Activated T-cell treated with anti-CD3 and anti-CD28 coated beads, Interleukin-2, amount 50 U/mL, for 72 hours (primary cell): ENCODE measurements at regions not wholly inside any gene's neighbourhood (a gene's known extent, or its start where the extent isn't known, plus 50 kb on each side); places are given as distances from the start of the nearest gene placed in this dataset.
"Not testable (repeated sequence)": the region's sequence is repeated elsewhere in the genome, so short reads cannot be mapped to it uniquely, and the experiment has no call there.

Source experiments
- ATAC-seq, 2 donors: fragments of 150-1000 bp; cut with Tn5 transposase; replicated peaks in 1 of 2; 2 replicates each; pipeline ENCODE4 v1.10.0; 2021; ENCODE audit warnings: moderate library complexity in 2 of 2, mild to moderate bottlenecking in 1 of 2
- DNase-seq, 2 donors: peaks; one replicate each; pipeline ENCODE4 v3.0.0; 2021 to 2022; ENCODE audit warnings: mixed read lengths in 1 of 2
- H3K27ac Mint-ChIP-seq: one replicate; pipeline ENCODE4 v1.8.0; 2022; ENCODE audit warnings: mild to moderate bottlenecking, moderate library complexity, mixed read lengths
- H3K27me3 Mint-ChIP-seq: one replicate; pipeline ENCODE4 v1.8.0; 2022; ENCODE audit warnings: low read depth, mixed read lengths
- H3K36me3 Mint-ChIP-seq, 2 donors: one replicate each; pipeline ENCODE4 v1.8.0; 2022; ENCODE audit warnings: mixed read lengths in 2 of 2, mild to moderate bottlenecking in 1 of 2; ENCODE audit not compliant: insufficient read depth in 2 of 2
- H3K4me1 Mint-ChIP-seq: one replicate; pipeline ENCODE4 v1.8.0; 2022; ENCODE audit warnings: low read depth, mixed read lengths
- H3K4me3 Mint-ChIP-seq, 2 donors: one replicate each; pipeline ENCODE4 v1.8.0; 2022; ENCODE audit warnings: mild to moderate bottlenecking in 2 of 2, mixed read lengths in 2 of 2, moderate library complexity in 2 of 2
- H3K9me3 Mint-ChIP-seq, 2 donors: one replicate each; pipeline ENCODE4 v1.8.0; 2022; ENCODE audit warnings: mixed read lengths in 2 of 2

DNA sequence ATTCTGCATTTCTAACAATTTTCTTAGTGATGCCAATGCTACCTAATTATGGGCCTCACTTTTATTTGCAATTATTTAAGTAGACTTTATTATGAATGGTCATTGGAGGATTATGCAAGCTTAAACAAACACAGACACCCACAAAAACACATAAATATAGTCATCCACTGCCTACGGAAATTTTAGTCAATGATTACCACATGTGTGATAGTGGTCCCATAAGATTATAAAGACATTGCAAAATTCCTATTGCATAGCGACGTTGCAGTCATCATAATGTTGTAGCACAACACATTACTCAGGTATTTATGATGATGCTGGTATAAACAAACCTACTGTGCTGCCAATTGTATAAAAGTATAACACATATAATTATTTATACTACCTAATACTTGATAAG, 247.8 kb upstream of the ALCAM start:
- ATAC-seq (no peak), DNase-seq (no peak)
- Mint-ChIP-seq H3K9me3 (peaks cover 0 to 1% of the 10 kb centered on the region in 2 donors), H3K27ac (no peak overlapping the region), H3K4me1 (no peaks in the 10 kb centered on the region), H3K4me3 (no peak overlapping the region), H3K36me3 (no peaks in the 10 kb centered on the region), H3K27me3 (no peaks in the 10 kb centered on the region)

DNA sequence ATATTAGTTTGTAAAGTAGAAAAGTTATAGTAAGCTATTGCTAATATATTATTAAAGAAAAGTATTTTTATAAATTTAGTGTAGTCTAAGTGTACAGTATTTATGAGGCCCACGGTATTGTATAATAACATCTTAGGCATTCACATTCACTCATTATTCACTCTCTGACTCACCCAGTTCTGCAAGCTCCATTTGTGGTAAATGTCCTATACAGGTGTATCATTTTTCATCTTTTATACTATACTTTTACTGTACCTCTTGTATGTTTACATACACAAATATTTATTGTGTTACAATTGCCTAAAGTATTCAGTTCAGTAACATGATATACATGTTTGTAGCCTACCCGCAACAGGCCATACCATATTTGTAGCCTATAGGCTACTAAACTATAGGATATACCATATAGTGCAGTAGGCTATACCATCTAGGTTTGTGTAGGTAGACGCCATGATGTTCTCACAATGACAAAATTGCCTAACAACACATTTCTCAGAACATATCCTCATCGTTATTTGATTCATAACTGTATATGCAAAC, 246.8 kb upstream of the ALCAM start:
- no peak overlapping the region for H3K4me3 Mint-ChIP-seq
- H3K36me3 Mint-ChIP-seq: no peaks in the 10 kb centered on the region
- H3K27me3 Mint-ChIP-seq: no peaks in the 10 kb centered on the region
- DNase-seq (no peak), ATAC-seq (no peak)
- no peaks in the 10 kb centered on the region for H3K4me1 Mint-ChIP-seq
- H3K27ac Mint-ChIP-seq: no peak overlapping the region
- H3K9me3 Mint-ChIP-seq: peaks cover 0 to 1% of the 10 kb centered on the region in 2 donors

DNA sequence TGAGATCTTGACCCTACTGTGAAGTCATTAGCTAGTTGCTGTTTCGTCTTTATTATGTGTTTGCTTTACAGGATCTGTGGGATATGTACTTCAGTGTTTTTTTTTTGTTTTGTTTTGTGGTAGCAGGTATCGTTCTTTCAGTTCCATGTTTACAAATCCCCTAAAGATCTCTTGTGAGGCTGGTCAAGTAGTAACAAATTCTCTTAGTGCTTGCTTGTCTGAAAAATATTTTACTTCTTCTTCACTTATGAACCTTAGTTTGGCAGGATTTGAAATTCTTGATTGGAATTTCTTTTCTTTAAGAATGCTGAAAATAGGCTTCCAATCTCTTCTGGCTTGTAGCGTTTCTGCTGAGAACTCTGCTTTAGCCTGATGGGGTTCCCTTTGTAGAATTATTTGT, 235.8 kb upstream of the ALCAM start:
- peaks cover 5 to 6% of the 10 kb centered on the region in 2 donors for H3K9me3 Mint-ChIP-seq
- H3K36me3 Mint-ChIP-seq: peaks cover 0 to 5% of the 10 kb centered on the region in 2 donors
- H3K4me3 Mint-ChIP-seq: no peak overlapping the region
- no peak for DNase-seq
- H3K4me1 Mint-ChIP-seq: no peaks in the 10 kb centered on the region
- no peaks in the 10 kb centered on the region for H3K27me3 Mint-ChIP-seq
- ATAC-seq: no peak
- H3K27ac Mint-ChIP-seq: no peak overlapping the region

DNA sequence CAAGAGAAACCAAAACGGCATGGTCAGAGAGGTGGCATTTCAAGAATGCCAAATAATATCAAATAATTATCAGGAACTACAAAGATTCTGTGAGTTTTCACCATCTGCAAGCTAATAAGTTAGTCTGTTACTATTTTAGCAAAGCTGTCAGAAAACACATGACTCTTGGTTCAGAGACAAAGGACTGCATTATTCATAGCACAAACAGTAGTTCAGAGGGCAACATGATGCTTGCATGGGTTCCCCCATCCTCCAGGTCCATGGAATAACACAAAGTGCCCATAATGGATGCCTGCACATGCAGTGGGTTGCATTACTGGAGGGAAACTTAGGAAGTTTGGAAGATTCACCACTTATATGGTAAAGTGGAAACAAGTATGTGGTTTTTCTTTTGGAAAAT, 228.8 kb upstream of the ALCAM start:
- no peaks in the 10 kb centered on the region for H3K4me1 Mint-ChIP-seq
- H3K36me3 Mint-ChIP-seq: no peaks in the 10 kb centered on the region
- H3K9me3 Mint-ChIP-seq: no peaks in the 10 kb centered on the region
- no peak overlapping the region for H3K4me3 Mint-ChIP-seq
- H3K27me3 Mint-ChIP-seq: no peaks in the 10 kb centered on the region
- no peak overlapping the region for H3K27ac Mint-ChIP-seq
- no peak for DNase-seq
- no peak for ATAC-seq

DNA sequence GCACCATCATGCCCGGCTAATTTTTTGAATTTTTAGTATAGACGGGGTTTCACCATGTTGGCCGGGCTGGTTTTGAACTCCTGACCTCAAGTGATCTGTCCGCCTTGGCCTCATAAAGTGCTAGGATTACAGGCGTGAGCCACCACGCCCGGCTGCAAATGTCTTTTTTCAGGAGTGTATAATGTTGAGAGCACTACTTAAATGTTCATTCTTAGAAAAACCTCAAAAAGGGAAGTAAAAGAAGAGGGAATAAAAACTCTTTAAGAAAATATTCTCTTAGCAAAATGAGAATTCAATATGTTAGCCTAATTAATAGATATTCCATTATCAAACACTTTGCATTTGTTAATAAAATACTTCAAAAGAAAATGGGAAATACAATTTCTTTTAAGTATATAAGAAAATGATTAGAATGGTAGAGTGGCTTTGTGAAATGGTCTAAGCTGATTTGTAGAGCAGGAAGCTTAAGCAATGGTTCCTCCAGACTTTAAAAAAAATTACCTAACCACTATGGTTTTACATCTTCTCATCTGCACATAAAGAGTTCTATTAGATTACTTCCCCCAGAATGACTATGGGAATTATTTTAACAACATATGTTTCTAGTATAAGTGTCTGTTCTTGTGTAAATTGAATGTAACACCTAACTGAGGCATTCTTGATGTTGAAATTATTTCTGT, 226.7 kb upstream of the ALCAM start:
- Mint-ChIP-seq H3K4me3 (no peak overlapping the region), H3K27me3 (no peaks in the 10 kb centered on the region), H3K27ac (no peak overlapping the region), H3K4me1 (no peaks in the 10 kb centered on the region), H3K36me3 (no peaks in the 10 kb centered on the region), H3K9me3 (no peaks in the 10 kb centered on the region)
- DNase-seq: no peak
- ATAC-seq: no peak

DNA sequence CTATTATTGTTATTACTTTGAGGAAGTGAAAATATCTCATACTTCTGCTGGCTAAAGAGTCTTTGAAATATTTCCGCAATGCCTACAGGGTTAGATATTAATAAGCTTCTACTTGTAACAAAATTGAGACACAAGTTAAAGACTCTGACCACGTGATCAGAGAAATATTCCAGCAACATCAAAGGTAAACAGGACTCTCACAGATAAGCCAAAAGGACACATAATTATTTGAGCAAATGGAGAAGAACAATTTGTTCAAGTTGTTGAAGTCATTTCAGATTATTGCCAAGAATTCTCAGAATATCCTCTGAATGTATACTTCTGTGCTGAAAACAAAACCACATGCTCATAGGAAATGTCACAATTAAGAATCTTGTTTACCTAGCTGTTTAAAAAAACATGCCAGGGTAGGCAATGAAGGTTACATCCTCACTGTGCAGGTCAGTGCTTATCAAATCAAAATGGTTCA, 225.8 kb upstream of the ALCAM start:
- Mint-ChIP-seq H3K27ac (no peak overlapping the region), H3K9me3 (no peaks in the 10 kb centered on the region), H3K4me1 (no peaks in the 10 kb centered on the region), H3K4me3 (no peak overlapping the region), H3K27me3 (no peaks in the 10 kb centered on the region), H3K36me3 (no peaks in the 10 kb centered on the region)
- DNase-seq (no peak), ATAC-seq (no peak)

DNA sequence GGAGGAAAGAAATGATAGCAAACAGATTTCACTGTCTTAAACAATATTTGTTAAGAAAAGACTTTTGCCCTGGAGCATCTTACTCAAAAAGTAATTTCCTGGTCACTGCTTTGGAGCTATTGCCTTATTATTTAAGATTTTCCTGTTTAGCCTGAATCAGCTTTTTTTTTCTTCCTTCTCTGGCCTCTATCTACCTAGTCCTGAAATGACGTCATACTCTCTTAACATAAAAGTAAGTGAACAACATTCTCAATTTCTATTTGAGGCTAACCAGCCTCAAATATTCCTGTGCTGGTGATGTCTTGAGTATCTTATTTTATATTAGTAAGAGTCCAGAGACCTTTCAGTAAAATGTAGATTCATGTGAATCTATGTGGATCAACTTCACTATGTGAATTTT, 221.9 kb upstream of the ALCAM start:
- H3K27me3 Mint-ChIP-seq: no peaks in the 10 kb centered on the region
- no peaks in the 10 kb centered on the region for H3K36me3 Mint-ChIP-seq
- H3K4me1 Mint-ChIP-seq: no peaks in the 10 kb centered on the region

DNA sequence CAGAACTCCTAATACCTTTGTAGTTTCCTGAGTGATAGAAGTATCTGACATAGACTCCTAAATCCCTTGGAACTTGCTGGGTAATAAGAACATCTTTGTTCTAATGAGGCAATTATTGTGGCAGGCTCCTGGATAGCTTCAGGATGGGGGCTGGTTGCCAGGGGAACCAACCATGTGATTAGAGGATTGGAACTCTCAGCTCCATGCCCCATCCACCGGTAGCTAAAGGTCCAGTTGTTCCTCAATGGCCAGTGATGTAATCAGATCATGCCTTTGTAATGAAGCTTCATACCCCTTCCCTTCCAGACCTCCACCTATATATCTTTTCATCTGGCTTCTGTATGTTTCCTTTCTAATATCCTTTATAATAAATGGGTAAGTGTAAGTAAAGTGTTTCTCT, 221.2 kb upstream of the ALCAM start:
- no peak for ATAC-seq
- DNase-seq: no peak
- no peaks in the 10 kb centered on the region for H3K4me1 Mint-ChIP-seq
- no peak overlapping the region for H3K4me3 Mint-ChIP-seq
- no peaks in the 10 kb centered on the region for H3K27me3 Mint-ChIP-seq
- no peaks in the 10 kb centered on the region for H3K9me3 Mint-ChIP-seq
- H3K36me3 Mint-ChIP-seq: no peaks in the 10 kb centered on the region
- H3K27ac Mint-ChIP-seq: no peak overlapping the region

More for the DNA sequence above, 221.9 kb upstream of the ALCAM start:
- DNase-seq: no peak
- Mint-ChIP-seq H3K27ac (no peak overlapping the region), H3K4me3 (no peak overlapping the region), H3K9me3 (no peaks in the 10 kb centered on the region)
- no peak for ATAC-seq

DNA sequence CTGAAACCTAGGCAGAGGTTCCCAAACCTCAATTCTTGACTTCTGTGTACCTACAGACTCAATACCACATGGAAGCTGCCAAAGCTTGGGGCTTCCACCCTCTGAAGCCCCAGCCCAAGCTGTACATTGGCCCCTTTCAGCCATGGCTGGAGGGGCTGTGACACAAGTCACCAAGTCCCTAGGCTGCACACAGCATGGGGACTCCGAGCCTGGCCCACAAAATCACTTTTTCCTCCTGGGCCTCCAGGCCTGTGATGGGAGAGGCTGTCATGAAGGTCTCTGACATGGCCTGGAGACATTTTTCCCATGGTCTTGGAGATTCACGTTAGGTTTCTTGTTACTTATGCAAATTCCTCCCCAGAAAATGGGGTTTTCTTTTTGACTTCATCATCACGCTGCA, 217.5 kb upstream of the ALCAM start:
- not testable (repeated sequence) for ATAC-seq, H3K27ac Mint-ChIP-seq, H3K27me3 Mint-ChIP-seq, H3K36me3 Mint-ChIP-seq, DNase-seq, H3K4me1 Mint-ChIP-seq, H3K9me3 Mint-ChIP-seq, H3K4me3 Mint-ChIP-seq

- Mint-ChIP-seq H3K27me3 (no peaks in the 10 kb centered on the region), H3K4me3 (no peak overlapping the region), H3K9me3 (no peaks in the 10 kb centered on the region), H3K36me3 (no peaks in the 10 kb centered on the region), H3K4me1 (no peaks in the 10 kb centered on the region), H3K27ac (no peak overlapping the region)
- ATAC-seq (no peak), DNase-seq (no peak)
These were observed 213.7 kb upstream of the ALCAM start for GRCh38 chr3:105152987-105153386.

- Mint-ChIP-seq H3K9me3 (no peaks in the 10 kb centered on the region), H3K4me3 (no peak overlapping the region), H3K4me1 (no peaks in the 10 kb centered on the region), H3K27me3 (no peaks in the 10 kb centered on the region), H3K27ac (no peak overlapping the region), H3K36me3 (no peaks in the 10 kb centered on the region)
- DNase-seq (no peak), ATAC-seq (no peak)
These were observed 212.0 kb upstream of the ALCAM start for GRCh38 chr3:105154692-105155091.

DNA sequence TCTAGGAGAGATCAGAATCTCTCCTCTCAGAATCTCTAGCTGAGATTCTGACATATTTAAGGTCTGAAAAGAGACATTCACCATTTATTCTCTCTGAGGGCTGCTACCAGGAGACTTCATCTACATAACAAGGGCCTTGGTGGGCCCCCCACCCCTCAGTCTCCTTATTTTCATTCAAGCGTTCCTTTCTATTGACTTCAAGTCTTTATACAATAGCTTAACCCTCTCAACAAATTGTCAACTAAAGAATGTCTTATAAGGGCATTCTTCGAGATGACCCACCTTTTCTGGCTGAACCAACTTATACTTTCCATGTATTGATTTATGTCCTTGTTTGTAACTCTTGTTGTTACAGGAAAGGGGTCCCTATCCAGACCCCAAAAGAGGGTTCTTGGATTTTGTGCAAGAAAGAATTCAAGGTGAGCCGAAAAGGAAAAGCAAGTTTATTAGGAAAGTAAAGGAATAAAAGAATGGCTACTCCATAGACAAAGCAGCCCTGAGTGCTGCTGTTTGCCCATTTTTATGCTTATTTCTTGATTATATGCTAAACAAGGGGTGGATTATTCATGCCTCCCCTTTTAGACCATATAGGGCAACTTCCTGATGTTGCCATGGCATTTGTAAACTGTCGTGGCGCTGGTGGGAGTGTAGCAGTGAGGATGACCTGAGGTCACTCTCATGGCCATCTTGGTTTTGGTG, 209.5 kb upstream of the ALCAM start:
- no peaks in the 10 kb centered on the region for H3K27me3 Mint-ChIP-seq
- no peak for DNase-seq
- ATAC-seq: no peak
- H3K4me3 Mint-ChIP-seq: no peak overlapping the region
- no peaks in the 10 kb centered on the region for H3K9me3 Mint-ChIP-seq
- H3K27ac Mint-ChIP-seq: no peak overlapping the region
- H3K4me1 Mint-ChIP-seq: no peaks in the 10 kb centered on the region
- H3K36me3 Mint-ChIP-seq: no peaks in the 10 kb centered on the region

- Mint-ChIP-seq H3K27ac (no peak overlapping the region), H3K36me3 (no peaks in the 10 kb centered on the region), H3K9me3 (no peaks in the 10 kb centered on the region), H3K4me3 (no peak overlapping the region), H3K4me1 (no peaks in the 10 kb centered on the region), H3K27me3 (no peaks in the 10 kb centered on the region)
- DNase-seq (no peak), ATAC-seq (no peak)
These were observed 209.0 kb upstream of the ALCAM start for GRCh38 chr3:105157766-105158085.

- no peaks in the 10 kb centered on the region for H3K4me1 Mint-ChIP-seq
- H3K9me3 Mint-ChIP-seq: no peaks in the 10 kb centered on the region
- DNase-seq: no peak
- H3K27ac Mint-ChIP-seq: no peak overlapping the region
- no peak overlapping the region for H3K4me3 Mint-ChIP-seq
- no peaks in the 10 kb centered on the region for H3K36me3 Mint-ChIP-seq
- no peak for ATAC-seq
- H3K27me3 Mint-ChIP-seq: no peaks in the 10 kb centered on the region
These were observed 208.4 kb upstream of the ALCAM start for GRCh38 chr3:105158286-105158685.
